Gastrocnemius medialis (tissue), 4 donors: ENCODE measurements at regions not wholly inside any gene's neighbourhood (a gene's known extent, or its start where the extent isn't known, plus 50 kb on each side); places are given as distances from the start of the nearest gene placed in this dataset.

Experiments used
- CTCF ChIP-seq, 5 experiments: fragments of 450-650 bp in 3 of 5; fragments of 200-600 bp in 2 of 5; sonication (generic) in 2 of 5; IDR thresholded peaks in 4 of 5; conservative IDR thresholded peaks in 1 of 5; 1 replicate in 4 of 5; 2 replicates in 1 of 5; pipeline ENCODE4 v1.5.1; 2016 to 2019; ENCODE audit warnings: antibody characterized with exemption in 5 of 5, mild to moderate bottlenecking in 3 of 5, moderate library complexity in 3 of 5
- POLR2A ChIP-seq, 2 donors: fragments of 450-650 bp; IDR thresholded peaks; one replicate each; pipeline ENCODE4 v1.6.1; 2017; ENCODE audit warnings: antibody characterized with exemption in 2 of 2, mild to moderate bottlenecking in 2 of 2, moderate library complexity in 2 of 2

DNA sequence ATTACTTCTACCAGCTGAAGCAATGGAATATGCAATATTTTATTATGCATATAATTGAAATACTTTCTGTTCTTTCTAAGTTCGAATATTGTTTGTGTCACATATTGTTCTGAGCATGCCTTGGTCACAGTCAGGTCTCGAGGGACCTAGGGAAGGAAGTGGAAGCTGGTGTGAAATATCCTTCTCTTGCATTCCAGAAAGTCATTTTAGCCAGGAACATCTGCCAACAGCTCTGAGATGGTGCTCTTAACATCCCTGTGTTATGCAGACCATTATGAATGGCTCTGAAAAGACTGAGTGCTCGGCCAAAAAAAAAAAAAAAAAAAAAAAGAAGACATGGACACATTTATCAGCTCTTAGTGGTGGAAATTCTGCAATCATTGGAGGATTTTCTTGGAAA, 132.7 kb upstream of the JAG1 start:
- no peak for TF ChIP-seq CTCF (IDR thresholded peaks at IDR 0.05 in 4 of 5, conservative IDR thresholded peaks at IDR 0.05 in 1 of 5)
- no peak for TF ChIP-seq POLR2A (IDR thresholded peaks at IDR 0.05)
